GM23338 (cell line): ENCODE measurements at regions not wholly inside any gene's neighbourhood (a gene's known extent, or its start where the extent isn't known, plus 50 kb on each side); places are given as distances from the start of the nearest gene placed in this dataset.

ENCODE experiments used
- ATAC-seq: fragments of 200-7000 bp; cut with Tn5 transposase; 3 replicates; pipeline ENCODE4 v1.9.1; 2020
- DNase-seq: peaks from one replicate; pipeline ENCODE4 v3.0.0-alpha.2; 2015; ENCODE audit warnings: low spot score
- H2AFZ ChIP-seq: fragments of 200-600 bp; sonication (generic); 2 replicates; pipeline ENCODE4 v1.8.0; 2016; ENCODE audit warnings: antibody characterized with exemption, mild to moderate bottlenecking, moderate library complexity
- H3F3A ChIP-seq: fragments of 200-600 bp; sonication (generic); replicated peaks from 2 replicates; pipeline ENCODE4 v1.8.0; 2017; ENCODE audit warnings: antibody characterized with exemption, mixed run types, low read depth
- H3K27ac ChIP-seq: fragments of 200-600 bp; sonication (generic); 2 replicates; pipeline ENCODE4 v1.6.1; 2016; ENCODE audit warnings: low read depth
- H3K27me3 ChIP-seq: fragments of 200-600 bp; sonication (generic); 2 replicates; pipeline ENCODE4 v1.8.0; 2016; ENCODE audit warnings: mild to moderate bottlenecking, mixed run types, moderate library complexity; ENCODE audit not compliant: insufficient read depth
- H3K36me3 ChIP-seq: fragments of 200-600 bp; sonication (generic); 2 replicates; pipeline ENCODE4 v1.8.0; 2016; ENCODE audit warnings: mild to moderate bottlenecking; ENCODE audit not compliant: insufficient read depth
- H3K4me1 ChIP-seq: fragments of 200-600 bp; sonication (generic); 2 replicates; pipeline ENCODE4 v1.8.0; 2016; ENCODE audit warnings: mild to moderate bottlenecking, moderate library complexity; ENCODE audit not compliant: insufficient read depth
- H3K4me2 ChIP-seq: fragments of 200-600 bp; sonication (generic); 2 replicates; pipeline ENCODE4 v1.7.1; 2017; ENCODE audit warnings: mixed run types
- H3K4me3 ChIP-seq: fragments of 200-600 bp; sonication (generic); 2 replicates; pipeline ENCODE4 v1.6.1; 2016; ENCODE audit warnings: mixed run types
- H3K79me2 ChIP-seq: fragments of 200-600 bp; sonication (generic); replicated peaks from 2 replicates; pipeline ENCODE4 v1.8.0; 2017; ENCODE audit warnings: mild to moderate bottlenecking; ENCODE audit not compliant: insufficient read depth
- H3K9me2 ChIP-seq: fragments of 200-600 bp; sonication (generic); 2 replicates; pipeline ENCODE4 v1.8.0; 2017; ENCODE audit not compliant: insufficient read depth
- H4K20me1 ChIP-seq: fragments of 200-600 bp; sonication (generic); replicated peaks from 2 replicates; pipeline ENCODE4 v1.8.0; 2017; ENCODE audit warnings: mild to moderate bottlenecking; ENCODE audit not compliant: insufficient read depth
- H3K27ac Mint-ChIP-seq: 2 replicates; pipeline ENCODE4 v1.8.0; 2020; ENCODE audit warnings: inconsistent platforms, mild to moderate bottlenecking, moderate library complexity, mixed read lengths
- H3K27me3 Mint-ChIP-seq: 3 replicates; pipeline ENCODE4 v1.8.0; 2022; ENCODE audit warnings: low read depth, mild to moderate bottlenecking, moderate library complexity, mixed read lengths, inconsistent platforms; ENCODE audit not compliant: insufficient read depth, poor library complexity
- H3K36me3 Mint-ChIP-seq: 3 replicates; pipeline ENCODE4 v1.8.0; 2021; ENCODE audit warnings: low read depth, mild to moderate bottlenecking, inconsistent platforms, moderate library complexity, mixed read lengths
- H3K4me1 Mint-ChIP-seq: 3 replicates; pipeline ENCODE4 v1.8.0; 2020; ENCODE audit warnings: mild to moderate bottlenecking, inconsistent platforms, mixed read lengths
- H3K4me3 Mint-ChIP-seq: 3 replicates; pipeline ENCODE4 v1.8.0; 2021; ENCODE audit warnings: moderate library complexity, mild to moderate bottlenecking, inconsistent platforms, mixed read lengths
- H3K9me3 Mint-ChIP-seq: 3 replicates; pipeline ENCODE4 v1.8.0; 2020; ENCODE audit warnings: moderate library complexity, mild to moderate bottlenecking, inconsistent platforms, mixed read lengths
- CREB1 ChIP-seq: fragments of 250-450 bp; sonication (Bioruptor Pico); IDR thresholded peaks from 2 replicates; pipeline ENCODE4 v1.5.0; 2020; ENCODE audit warnings: low read depth, mild to moderate bottlenecking, moderate library complexity
- EZH2 ChIP-seq: fragments of 200-600 bp; sonication (generic); IDR thresholded peaks from one replicate; pipeline ENCODE4 v1.8.0; 2017; ENCODE audit warnings: antibody characterized with exemption, mild to moderate bottlenecking, low read depth; ENCODE audit not compliant: unreplicated experiment
- EZH2phosphoT487 ChIP-seq: fragments of 200-600 bp; sonication (generic); IDR thresholded peaks from one replicate; pipeline ENCODE4 v1.8.1; 2018; ENCODE audit warnings: antibody characterized with exemption; ENCODE audit not compliant: unreplicated experiment
- JUNB ChIP-seq: IDR thresholded peaks from one replicate; pipeline ENCODE4 v1.6.1; 2016; ENCODE audit warnings: antibody characterized with exemption; ENCODE audit not compliant: unreplicated experiment
- NANOG ChIP-seq: IDR thresholded peaks from 2 replicates; pipeline ENCODE4 v1.6.1; 2016; ENCODE audit warnings: antibody characterized with exemption, borderline replicate concordance
- STAT1 ChIP-seq: IDR thresholded peaks from one replicate; pipeline ENCODE4 v1.6.1; 2016; ENCODE audit warnings: antibody characterized with exemption; ENCODE audit not compliant: unreplicated experiment
- ZNF114 ChIP-seq: fragments of 250-450 bp; sonication (Bioruptor Pico); IDR thresholded peaks from 2 replicates; pipeline ENCODE4 v1.5.0; 2020; ENCODE audit warnings: mild to moderate bottlenecking, moderate library complexity
- ZNF331 ChIP-seq: fragments of 250-450 bp; sonication (Bioruptor Pico); IDR thresholded peaks from 2 replicates; pipeline ENCODE4 v1.5.0; 2020; ENCODE audit warnings: low read depth, mild to moderate bottlenecking, moderate library complexity
- TF ChIP-seq, protein P1 (sequence below), 2 experiments: fragments of 200-600 bp in 1 of 2; sonication (generic) in 1 of 2; conservative IDR thresholded peaks; 2 replicates each; pipeline versions ENCODE4 v1.5.1 to v1.6.1; 2016 to 2017; ENCODE audit warnings: antibody characterized with exemption in 2 of 2, low read depth in 2 of 2, mild to moderate bottlenecking in 2 of 2, moderate library complexity in 1 of 2
- TF ChIP-seq, protein P2 (sequence below): IDR thresholded peaks from 2 replicates; pipeline ENCODE4 v1.6.1; 2016; ENCODE audit warnings: antibody characterized with exemption

DNA sequence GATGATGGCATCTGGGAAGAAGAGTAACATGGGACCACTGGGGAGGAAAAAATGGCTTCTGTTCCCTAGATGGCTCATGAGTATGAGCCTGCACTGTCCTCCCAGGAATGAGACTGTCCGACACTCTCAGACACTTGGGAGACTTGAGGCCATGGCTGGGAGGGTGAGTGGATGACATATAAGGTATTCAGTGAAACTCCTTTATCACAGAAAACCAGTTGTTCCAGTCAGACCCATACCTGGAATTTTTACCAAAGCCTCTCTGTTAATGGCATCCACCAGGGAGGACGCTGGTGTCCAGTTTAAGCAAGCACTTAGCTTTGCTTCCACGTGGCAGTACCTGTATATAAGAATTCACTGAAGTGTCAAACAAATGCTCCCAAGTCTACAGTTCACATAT is 116.7 kb upstream of the C10orf90 start (continued):
- TF ChIP-seq, protein P1, sequence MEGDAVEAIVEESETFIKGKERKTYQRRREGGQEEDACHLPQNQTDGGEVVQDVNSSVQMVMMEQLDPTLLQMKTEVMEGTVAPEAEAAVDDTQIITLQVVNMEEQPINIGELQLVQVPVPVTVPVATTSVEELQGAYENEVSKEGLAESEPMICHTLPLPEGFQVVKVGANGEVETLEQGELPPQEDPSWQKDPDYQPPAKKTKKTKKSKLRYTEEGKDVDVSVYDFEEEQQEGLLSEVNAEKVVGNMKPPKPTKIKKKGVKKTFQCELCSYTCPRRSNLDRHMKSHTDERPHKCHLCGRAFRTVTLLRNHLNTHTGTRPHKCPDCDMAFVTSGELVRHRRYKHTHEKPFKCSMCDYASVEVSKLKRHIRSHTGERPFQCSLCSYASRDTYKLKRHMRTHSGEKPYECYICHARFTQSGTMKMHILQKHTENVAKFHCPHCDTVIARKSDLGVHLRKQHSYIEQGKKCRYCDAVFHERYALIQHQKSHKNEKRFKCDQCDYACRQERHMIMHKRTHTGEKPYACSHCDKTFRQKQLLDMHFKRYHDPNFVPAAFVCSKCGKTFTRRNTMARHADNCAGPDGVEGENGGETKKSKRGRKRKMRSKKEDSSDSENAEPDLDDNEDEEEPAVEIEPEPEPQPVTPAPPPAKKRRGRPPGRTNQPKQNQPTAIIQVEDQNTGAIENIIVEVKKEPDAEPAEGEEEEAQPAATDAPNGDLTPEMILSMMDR (conservative IDR thresholded peaks at IDR 0.05; ENCODE audit: low read depth in 2 of 2), result no peak
- TF ChIP-seq NANOG (no peak), EZH2 (no peak), JUNB (no peak), ZNF331 (CRISPR knock-in tag) (no peak)

DNA sequence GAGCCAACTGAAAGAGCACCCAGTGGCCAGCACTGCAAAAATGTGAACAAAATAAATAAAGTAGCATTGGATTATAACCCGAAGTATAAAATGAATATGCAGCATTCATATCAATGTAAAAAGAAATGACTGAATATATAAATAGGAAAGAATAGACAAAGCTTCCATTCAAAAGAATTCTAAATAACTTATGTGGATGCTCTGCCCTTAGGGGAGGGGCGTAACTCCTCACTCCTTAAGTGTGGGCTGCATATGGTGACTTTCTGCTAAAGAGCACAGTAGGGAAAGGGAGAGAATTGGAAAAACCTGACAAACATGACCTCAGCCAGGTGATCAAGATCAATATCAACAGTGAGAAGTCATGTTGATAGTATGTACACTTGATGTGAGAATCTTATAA is 109.9 kb upstream of the DOCK1 start:
- H3F3A ChIP-seq, result no peaks in the 10 kb centered on the region
- H3K27ac Mint-ChIP-seq, result no peak overlapping the region
- peaks cover 6% of the 10 kb centered on the region; the same call in 2 of the 3 replicates for H3K9me3 Mint-ChIP-seq
- H3K9me2 ChIP-seq, result peaks cover 8% of the 10 kb centered on the region; the same call in 1 of the 2 replicates
- peaks cover 7% of the 10 kb centered on the region; the same call in 2 of the 3 replicates for H3K4me1 Mint-ChIP-seq
- no peak for ATAC-seq
- H3K4me3 Mint-ChIP-seq, result no peak overlapping the region
- H2AFZ ChIP-seq, result no peak overlapping the region
- TF ChIP-seq EZH2, result no peak
- H3K27ac ChIP-seq, result no peak overlapping the region
- no peak overlapping the region for H3K4me3 ChIP-seq
- no peaks in the 10 kb centered on the region for H3K36me3 ChIP-seq
- H4K20me1 ChIP-seq, result no peaks in the 10 kb centered on the region
- H3K4me2 ChIP-seq, result no peak overlapping the region
- DNase-seq, result no peak
- no peaks in the 10 kb centered on the region for H3K79me2 ChIP-seq
- no peaks in the 10 kb centered on the region for H3K36me3 Mint-ChIP-seq
- no peaks in the 10 kb centered on the region for H3K4me1 ChIP-seq
- peaks cover 2% of the 10 kb centered on the region for H3K27me3 Mint-ChIP-seq
- no peaks in the 10 kb centered on the region for H3K27me3 ChIP-seq

DNA sequence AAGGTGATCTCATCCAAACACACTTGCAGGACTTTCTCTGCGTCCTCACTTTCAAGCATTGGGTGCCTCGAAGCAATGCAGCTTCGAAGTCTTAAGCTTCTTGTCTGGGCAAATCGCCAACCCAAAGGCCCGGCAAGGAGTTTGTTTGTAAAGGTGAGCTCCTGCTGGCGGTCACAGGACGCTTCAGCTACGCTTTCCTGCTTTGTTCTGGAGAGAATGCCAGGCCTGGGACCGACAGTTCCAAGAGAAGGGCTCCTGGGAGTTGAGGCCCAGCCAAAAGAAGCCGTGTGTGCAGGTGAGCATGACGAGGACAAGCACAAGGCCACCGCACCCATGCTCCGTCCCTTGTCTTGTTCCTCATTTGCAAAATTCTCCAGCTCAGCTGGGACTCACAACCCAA is 106.6 kb upstream of the DOCK1 start:
- Histone ChIP-seq H3K27me3 (no peaks in the 10 kb centered on the region), H3K36me3 (no peaks in the 10 kb centered on the region), H3K79me2 (no peaks in the 10 kb centered on the region), H4K20me1 (no peaks in the 10 kb centered on the region), H3F3A (no peaks in the 10 kb centered on the region), H2AFZ (peak overlapping the region; percentile 86; the same call in 1 of the 2 replicates), H3K4me1 (no peaks in the 10 kb centered on the region), H3K9me2 (peaks cover 7% of the 10 kb centered on the region; the same call in 1 of the 2 replicates), H3K4me3 (no peak overlapping the region), H3K27ac (no peak overlapping the region), H3K4me2 (no peak overlapping the region)
- no peak for TF ChIP-seq EZH2phosphoT487
- no peak for TF ChIP-seq STAT1
- H3K27me3 Mint-ChIP-seq, result peaks cover 2% of the 10 kb centered on the region
- H3K4me3 Mint-ChIP-seq, result no peak overlapping the region
- no peak overlapping the region; the same call in 1 of the 2 replicates for H3K27ac Mint-ChIP-seq
- no peaks in the 10 kb centered on the region for H3K36me3 Mint-ChIP-seq
- ATAC-seq, result peak; percentile 51; the same call in 2 of the 3 replicates
- peaks cover 7% of the 10 kb centered on the region; the same call in 2 of the 3 replicates for H3K4me1 Mint-ChIP-seq
- peaks cover 6% of the 10 kb centered on the region; the same call in 2 of the 3 replicates for H3K9me3 Mint-ChIP-seq
- DNase-seq, result no peak

DNA sequence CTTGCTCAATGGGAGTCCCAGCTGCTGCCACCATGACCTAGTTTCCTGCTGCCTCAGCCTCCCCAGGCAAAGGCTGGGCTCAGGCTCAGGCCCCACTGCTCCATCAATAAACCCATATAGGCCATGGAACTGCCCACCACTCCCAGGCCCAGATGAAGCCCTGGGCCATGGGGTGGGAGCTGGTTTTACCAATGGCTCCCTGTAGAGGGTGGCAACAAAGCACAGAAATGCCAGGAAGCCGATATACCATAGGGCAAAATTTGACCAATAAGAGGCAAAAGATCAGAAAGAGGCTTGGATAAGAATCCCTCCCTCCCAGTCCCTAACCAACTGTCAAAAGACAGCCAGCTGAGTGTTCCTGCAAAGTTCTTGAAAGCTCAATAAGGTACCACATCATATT is 101.8 kb upstream of the DOCK1 start:
- Histone ChIP-seq H3K9me2 (peaks cover 11% of the 10 kb centered on the region), H3F3A (no peaks in the 10 kb centered on the region), H3K79me2 (no peaks in the 10 kb centered on the region), H3K27me3 (no peaks in the 10 kb centered on the region), H2AFZ (no peak overlapping the region), H4K20me1 (no peaks in the 10 kb centered on the region), H3K4me3 (no peak overlapping the region), H3K36me3 (no peaks in the 10 kb centered on the region), H3K4me2 (no peak overlapping the region), H3K4me1 (no peaks in the 10 kb centered on the region), H3K27ac (no peak overlapping the region)
- Mint-ChIP-seq H3K27ac (no peak overlapping the region), H3K36me3 (no peaks in the 10 kb centered on the region), H3K27me3 (no peaks in the 10 kb centered on the region), H3K4me1 (peaks cover 7% of the 10 kb centered on the region; the same call in 2 of the 3 replicates), H3K4me3 (no peak overlapping the region), H3K9me3 (no peaks in the 10 kb centered on the region)
- no peak for DNase-seq
- ATAC-seq, result no peak
- TF ChIP-seq ZNF331 (CRISPR knock-in tag), result no peak
- TF ChIP-seq EZH2, result no peak
- no peak for TF ChIP-seq CREB1
- no peak for TF ChIP-seq ZNF114 (CRISPR knock-in tag)
- TF ChIP-seq, protein P2, sequence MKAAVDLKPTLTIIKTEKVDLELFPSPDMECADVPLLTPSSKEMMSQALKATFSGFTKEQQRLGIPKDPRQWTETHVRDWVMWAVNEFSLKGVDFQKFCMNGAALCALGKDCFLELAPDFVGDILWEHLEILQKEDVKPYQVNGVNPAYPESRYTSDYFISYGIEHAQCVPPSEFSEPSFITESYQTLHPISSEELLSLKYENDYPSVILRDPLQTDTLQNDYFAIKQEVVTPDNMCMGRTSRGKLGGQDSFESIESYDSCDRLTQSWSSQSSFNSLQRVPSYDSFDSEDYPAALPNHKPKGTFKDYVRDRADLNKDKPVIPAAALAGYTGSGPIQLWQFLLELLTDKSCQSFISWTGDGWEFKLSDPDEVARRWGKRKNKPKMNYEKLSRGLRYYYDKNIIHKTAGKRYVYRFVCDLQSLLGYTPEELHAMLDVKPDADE, result no peak
